ENCODE measurements at regions not wholly inside any gene's neighbourhood (a gene's known extent, or its start where the extent isn't known, plus 50 kb on each side); places are given as distances from the start of the nearest gene placed in this dataset.

- DNase-seq (ENCODE audit: low read depth) = no peak
Measured at GRCh38 chr4:181388061-181388460, 855.1 kb upstream of the TENM3 start.

DNA sequence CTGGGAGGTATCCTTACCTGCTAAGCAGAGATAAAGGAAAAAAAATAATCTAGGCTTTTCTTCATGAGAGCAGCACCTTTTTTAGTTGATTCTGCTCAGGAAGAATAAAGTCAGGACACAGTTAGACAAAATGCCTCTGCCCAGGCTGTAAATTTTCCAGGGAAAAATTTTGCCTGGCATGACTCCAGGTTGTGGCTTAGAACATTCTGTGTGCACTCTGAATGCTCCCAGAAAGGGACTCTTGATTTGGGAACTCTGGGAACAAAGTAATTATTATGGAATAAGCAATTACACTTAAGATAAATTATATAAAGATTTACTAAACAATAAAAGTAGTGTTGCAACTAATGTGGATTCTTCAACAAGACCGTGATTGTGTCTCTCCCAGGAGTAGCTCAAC lies 826.2 kb upstream of the TENM3 start:
- no peak for DNase-seq (ENCODE audit: low read depth)

DNA sequence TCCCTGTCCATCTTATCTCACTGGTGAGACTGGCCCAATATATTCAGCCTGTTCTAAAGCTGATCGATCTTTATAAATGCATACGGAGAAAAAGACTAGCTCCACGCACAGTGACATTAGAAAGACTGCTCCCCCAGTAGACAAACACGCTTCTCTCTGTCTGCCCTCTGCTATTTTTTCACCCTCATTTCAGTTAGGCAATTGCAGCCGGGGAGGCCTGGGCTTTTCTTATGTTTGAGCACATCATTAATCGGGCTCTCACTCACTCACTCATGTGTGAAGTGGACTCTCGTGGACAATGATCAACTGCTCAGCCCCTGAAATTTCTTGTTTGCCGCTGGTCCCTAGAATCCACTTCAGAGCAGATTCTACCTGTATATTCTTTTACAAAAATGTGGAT lies 824.7 kb upstream of the TENM3 start:
- DNase-seq (ENCODE audit: low read depth) = no peak

- DNase-seq (ENCODE audit: low read depth) = no peak
Measured at GRCh38 chr4:181420950-181421349, 822.3 kb upstream of the TENM3 start.

- DNase-seq (ENCODE audit: low read depth) = no peak
Measured at GRCh38 chr4:181424362-181425016, 818.7 kb upstream of the TENM3 start.

DNA sequence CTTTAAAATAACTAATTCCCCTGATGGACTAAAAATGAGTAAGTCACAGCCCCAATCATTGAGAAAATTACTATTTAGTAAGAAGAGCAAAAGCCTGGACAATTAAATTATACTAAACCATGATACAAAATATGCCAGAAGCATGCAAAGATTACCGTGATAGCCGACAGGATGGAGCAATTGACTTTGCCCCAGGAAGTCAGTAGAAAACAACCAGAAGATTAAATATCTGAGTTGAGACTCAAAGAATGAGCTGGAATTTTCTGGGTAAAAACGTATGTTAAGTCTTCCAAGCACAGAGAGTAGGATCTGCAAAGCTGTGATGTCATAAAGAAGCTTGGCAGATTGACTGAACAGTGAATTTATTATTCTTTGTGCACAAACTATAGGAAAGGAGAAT lies 816.1 kb upstream of the TENM3 start:
- DNase-seq (ENCODE audit: low read depth) = no peak

DNA sequence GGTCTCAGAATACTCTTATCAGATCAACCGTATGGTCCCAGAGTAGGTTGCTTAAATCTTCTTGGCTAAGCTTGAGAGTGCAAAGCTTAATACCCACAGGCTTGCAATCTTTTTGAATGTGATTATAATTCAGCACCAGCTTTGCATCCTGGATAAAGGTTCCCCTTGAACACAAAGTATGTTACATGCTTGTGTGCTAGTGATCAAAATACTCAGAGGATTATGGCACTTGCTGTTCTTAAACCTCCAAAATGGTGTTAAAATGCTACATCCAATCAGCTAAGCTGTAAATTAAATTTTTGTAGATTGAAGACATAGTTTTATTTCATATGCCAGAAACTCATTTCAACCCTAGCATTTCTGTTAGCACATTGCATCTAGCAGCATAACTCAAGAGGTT lies 812.2 kb upstream of the TENM3 start:
- DNase-seq (ENCODE audit: low read depth) = no peak

DNA sequence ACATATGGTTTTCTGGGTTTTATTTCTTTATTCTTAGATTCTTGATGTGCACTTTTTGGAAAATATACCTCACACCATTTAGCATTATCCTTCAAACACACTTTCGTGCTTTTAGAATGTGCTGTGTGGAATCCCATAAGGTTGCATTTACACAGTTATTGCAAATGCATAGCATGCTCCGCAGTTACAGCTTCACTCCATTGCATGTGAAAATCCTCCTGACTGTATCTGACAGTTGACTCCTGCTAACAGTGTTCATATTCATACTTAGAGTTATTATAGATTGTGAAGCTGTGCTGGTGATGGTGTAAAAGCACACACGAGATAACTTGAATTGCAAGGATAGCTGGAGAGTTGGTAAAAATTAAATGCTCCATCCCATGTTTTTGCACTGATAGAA lies 811.5 kb upstream of the TENM3 start:
- DNase-seq (ENCODE audit: low read depth) = no peak

GRCh38 chr4:181432335-181432734 lies 810.9 kb upstream of the TENM3 start:
- DNase-seq (ENCODE audit: low read depth) = no peak

DNA sequence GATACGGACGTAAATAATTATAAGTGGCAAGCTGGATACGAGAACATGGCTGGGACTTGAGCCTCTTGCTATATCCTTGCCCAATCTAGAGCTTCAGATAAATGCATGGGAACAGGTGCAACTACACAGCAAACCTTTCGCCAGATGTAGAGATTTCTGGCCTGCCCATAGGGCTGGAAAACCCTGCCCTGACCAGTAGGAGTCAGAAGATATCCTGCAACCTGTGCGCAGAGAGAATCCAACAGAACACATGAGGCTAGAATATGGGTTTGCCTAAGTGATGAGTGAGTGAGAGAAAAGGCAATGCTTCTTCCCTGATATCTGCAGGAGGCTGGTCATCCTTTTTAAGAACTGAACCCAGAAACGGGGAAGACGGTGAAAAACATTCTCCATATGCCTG lies 805.3 kb upstream of the TENM3 start:
- DNase-seq (ENCODE audit: low read depth) = no peak

GRCh38 chr4:181438641-181439040 lies 804.6 kb upstream of the TENM3 start:
- no peak for DNase-seq (ENCODE audit: low read depth)

GRCh38 chr4:181443021-181443420 lies 800.2 kb upstream of the TENM3 start:
- DNase-seq (ENCODE audit: low read depth) = no peak

- no peak for DNase-seq (ENCODE audit: low read depth)
Measured at GRCh38 chr4:181465826-181466225, 777.4 kb upstream of the TENM3 start.

- no peak for DNase-seq (ENCODE audit: low read depth)
Measured at GRCh38 chr4:181468451-181468850, 774.8 kb upstream of the TENM3 start.

GRCh38 chr4:181470306-181470705 lies 772.9 kb upstream of the TENM3 start:
- DNase-seq (ENCODE audit: low read depth) = no peak

DNA sequence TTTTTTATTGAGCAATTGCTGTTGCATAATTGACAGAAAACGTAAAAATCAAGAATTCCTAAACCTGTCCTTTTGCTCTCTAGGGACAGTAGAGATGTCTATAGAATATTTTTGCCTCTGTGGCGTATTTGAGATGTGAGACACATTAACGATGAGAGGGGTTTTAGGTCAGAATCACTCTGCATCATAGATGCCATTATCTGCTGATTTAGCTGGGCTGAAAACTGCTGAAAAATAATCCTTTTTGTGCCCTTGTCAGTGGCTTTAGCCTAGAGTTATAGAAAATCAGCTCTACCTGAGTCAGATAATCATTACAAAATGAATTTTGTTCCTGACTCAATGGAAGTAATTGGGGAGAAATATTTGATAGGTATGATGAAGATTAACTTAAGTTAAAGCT lies 767.8 kb upstream of the TENM3 start:
- DNase-seq (ENCODE audit: low read depth) = no peak

- no peak for DNase-seq (ENCODE audit: low read depth)
Measured at GRCh38 chr4:181475781-181476507, 767.3 kb upstream of the TENM3 start.

DNA sequence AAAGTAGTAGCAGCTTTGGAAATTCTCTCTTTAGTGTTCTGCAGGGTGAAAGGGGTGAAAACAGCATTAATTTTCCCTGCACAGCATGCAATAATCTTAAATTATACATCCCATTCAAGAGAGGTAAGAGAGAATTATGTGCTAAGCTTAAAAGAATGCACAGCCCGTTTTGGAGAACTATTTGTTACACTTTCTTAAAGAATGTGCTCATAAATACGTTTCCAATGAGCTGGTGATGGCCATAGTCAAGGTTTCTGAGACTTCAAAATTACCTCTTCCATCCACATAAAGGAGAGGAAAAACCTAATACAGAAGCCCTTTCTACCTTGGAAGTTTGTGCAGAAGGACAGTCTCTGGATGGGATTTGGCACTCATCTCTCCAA lies 766.7 kb upstream of the TENM3 start:
- no peak for DNase-seq (ENCODE audit: low read depth)

DNA sequence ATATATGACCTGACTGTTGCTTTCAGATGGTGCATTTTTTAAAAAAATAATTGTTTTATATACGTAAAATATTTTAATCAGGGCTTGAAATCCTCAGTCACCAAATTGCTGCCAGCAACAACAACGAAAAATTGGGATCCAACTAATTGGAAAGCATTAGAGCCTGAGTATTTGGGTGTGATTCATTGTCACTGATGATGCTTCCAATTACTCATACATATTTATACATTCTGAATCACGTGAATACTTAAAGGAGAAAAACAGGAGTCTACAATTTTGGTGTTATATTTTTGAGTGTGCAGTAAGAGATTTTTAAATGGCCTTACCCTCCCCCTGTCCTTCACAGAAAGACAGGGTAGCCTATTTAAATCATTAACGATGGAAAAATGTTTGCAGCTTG lies 765.6 kb upstream of the TENM3 start:
- DNase-seq (ENCODE audit: low read depth) = no peak

GRCh38 chr4:181478656-181479055 lies 764.5 kb upstream of the TENM3 start:
- no peak for DNase-seq (ENCODE audit: low read depth)

DNA sequence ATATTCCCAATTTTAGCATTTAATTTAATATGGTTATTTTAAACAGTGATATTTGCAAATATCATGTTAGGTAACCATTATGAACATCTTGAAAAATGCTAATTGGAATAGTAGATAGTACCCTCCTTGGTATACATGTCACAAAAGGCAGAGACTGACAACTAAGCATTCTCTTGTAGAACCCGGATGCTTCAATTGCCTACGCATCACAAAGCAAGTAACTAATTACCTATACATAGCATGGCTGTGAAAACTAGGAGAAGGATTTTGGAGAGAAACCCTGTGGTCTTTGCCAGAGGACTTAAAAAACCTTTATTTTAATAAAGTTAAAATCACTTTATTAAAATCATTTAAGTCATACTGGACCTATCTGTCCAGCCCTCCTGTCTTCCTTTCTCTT lies 764.1 kb upstream of the TENM3 start:
- DNase-seq (ENCODE audit: low read depth) = no peak

- DNase-seq (ENCODE audit: low read depth) = no peak
Measured at GRCh38 chr4:181484396-181484795, 758.8 kb upstream of the TENM3 start.

- no peak for DNase-seq (ENCODE audit: low read depth)
Measured at GRCh38 chr4:181488926-181489325, 754.3 kb upstream of the TENM3 start.

DNA sequence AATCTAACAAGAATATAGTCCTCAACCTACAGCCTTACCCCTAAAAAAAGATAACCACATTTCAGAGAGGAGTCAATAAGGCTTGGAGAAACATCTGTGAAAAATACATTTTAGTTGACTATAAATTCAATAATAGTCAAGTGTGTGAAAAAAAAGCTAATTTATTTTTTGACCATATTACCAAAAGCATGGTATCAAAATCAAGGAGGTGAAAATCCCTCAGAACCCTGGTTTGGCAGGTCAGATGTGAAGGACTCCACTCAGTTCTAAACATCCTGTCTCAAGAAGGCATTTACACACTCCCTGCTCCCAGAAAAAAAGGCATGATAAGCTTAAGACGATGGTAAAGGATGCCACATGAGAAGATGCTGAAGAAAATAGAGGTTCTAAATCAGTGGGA lies 745.1 kb upstream of the TENM3 start:
- no peak for DNase-seq (ENCODE audit: low read depth)

Data from HS-27A (cell line).